Mammary epithelial cell (primary cell): ENCODE measurements at regions not wholly inside any gene's neighbourhood (a gene's known extent, or its start where the extent isn't known, plus 50 kb on each side); places are given as distances from the start of the nearest gene placed in this dataset.

ENCODE experiments used
- CTCF ChIP-seq, 2 donors: IDR thresholded peaks in 1 of 2; conservative IDR thresholded peaks in 1 of 2; 2 replicates each; pipeline ENCODE4 v1.5.1; 2011 to 2012; ENCODE audit warnings: inconsistent platforms in 2 of 2, low read length in 2 of 2, mild to moderate bottlenecking in 2 of 2, control low read depth in 1 of 2, low read depth in 1 of 2; ENCODE audit not compliant: insufficient read depth in 1 of 2; ENCODE audit errors: extremely low read depth in 1 of 2
- EZH2 ChIP-seq: IDR thresholded peaks from 2 replicates; pipeline ENCODE4 v1.6.1; 2012; ENCODE audit warnings: low read length, inconsistent platforms, borderline replicate concordance

GRCh38 chr17:77628035-77628434 lies 330.5 kb upstream of the TNRC6C start:
- TF ChIP-seq CTCF (conservative IDR thresholded peaks at IDR 0.05 in 1 of 2, IDR thresholded peaks at IDR 0.05 in 1 of 2; ENCODE audit: extremely low read depth in 1 of 2, insufficient read depth in 1 of 2, low read depth in 1 of 2, low read length in 2 of 2): no peak
- TF ChIP-seq EZH2: no peak
